ENCODE measurements at regions not wholly inside any gene's neighbourhood (a gene's known extent, or its start where the extent isn't known, plus 50 kb on each side); places are given as distances from the start of the nearest gene placed in this dataset.

DNA sequence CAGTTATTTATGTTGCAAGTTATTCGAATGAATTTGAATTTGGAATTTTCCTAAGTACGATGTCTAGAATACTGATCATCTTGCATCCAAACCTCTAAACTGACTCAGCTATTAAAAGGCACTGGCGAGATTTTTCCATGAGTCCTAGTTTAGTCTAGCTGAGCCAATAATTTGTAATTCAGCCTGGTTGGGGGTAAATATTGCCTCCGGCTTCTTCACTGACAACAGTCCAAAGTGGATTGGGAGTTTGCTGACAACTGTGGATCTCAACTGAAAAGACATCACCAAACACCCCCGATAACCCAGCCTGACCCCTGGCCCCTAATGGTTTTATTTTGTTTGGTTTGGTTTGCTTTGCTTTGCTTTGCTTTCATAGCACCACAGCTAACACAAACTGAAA, 189.8 kb upstream of the DAPK1 start:
- ChIA-PET CTCF (no interaction called here), POLR2A (no interaction called here)
- BruUV-seq (replicated peaks): no TSS peak
- Histone ChIP-seq H3K4me2 (ENCODE audit: insufficient read depth, low read length) (no peak overlapping the region), H3K9ac (replicated peaks; ENCODE audit: extremely low read depth, insufficient read depth, low read length) (no peak overlapping the region), H3K9me1 (replicated peaks; ENCODE audit: control insufficient read depth, extremely low read depth, insufficient read depth, low read length) (no peaks in the 10 kb centered on the region), H3K27me3 (ENCODE audit: control insufficient read depth in 2 of 2, insufficient read depth in 2 of 2, low read length in 2 of 2) (no peaks in the 10 kb centered on the region), H3K36me3 (ENCODE audit: control insufficient read depth in 2 of 2, extremely low read depth in 1 of 2, insufficient read depth in 2 of 2, low read length in 2 of 2) (no peaks in the 10 kb centered on the region), H3K4me1 (ENCODE audit: control insufficient read depth, extremely low read depth, insufficient read depth, low read length) (no peaks in the 10 kb centered on the region), H3K4me3 (replicated peaks in 1 of 3; ENCODE audit: insufficient read depth in 1 of 3, low read depth in 1 of 3, low read length in 3 of 3) (no peak overlapping the region), H3K79me2 (ENCODE audit: control insufficient read depth, insufficient read depth, low read length) (no peaks in the 10 kb centered on the region), H4K20me1 (replicated peaks; ENCODE audit: control insufficient read depth, extremely low read depth, insufficient read depth, low read length) (no peaks in the 10 kb centered on the region), H3K9me3 (replicated peaks; ENCODE audit: control insufficient read depth, insufficient read depth, low read length) (no peaks in the 10 kb centered on the region), H3K27ac (ENCODE audit: insufficient read depth, low read depth, low read length) (no peak overlapping the region), H2AFZ (ENCODE audit: low read depth, low read length) (no peak overlapping the region)
- intact Hi-C loops (cut with micrococcal nuclease): no loop called here
- no peak for FAIRE-seq
- dilution Hi-C loops (cut with MboI; ENCODE audit: extremely low pct_ligation_motif_present, low sequenced_read_pairs): no loop called here
- DNase-seq (ENCODE audit: low read depth, low spot score): no peak
- no peak for TF ChIP-seq EZH2 (IDR thresholded peaks at IDR 0.05; ENCODE audit: borderline replicate concordance, low read depth, low read length, severe bottlenecking)
- TF ChIP-seq POLR2A (IDR thresholded peaks at IDR 0.05; ENCODE audit: low read depth, low read length): no peak
- no peak for TF ChIP-seq FOS (IDR thresholded peaks at IDR 0.05; ENCODE audit: borderline replicate concordance, insufficient read depth, low read length)
- TF ChIP-seq, protein P1, sequence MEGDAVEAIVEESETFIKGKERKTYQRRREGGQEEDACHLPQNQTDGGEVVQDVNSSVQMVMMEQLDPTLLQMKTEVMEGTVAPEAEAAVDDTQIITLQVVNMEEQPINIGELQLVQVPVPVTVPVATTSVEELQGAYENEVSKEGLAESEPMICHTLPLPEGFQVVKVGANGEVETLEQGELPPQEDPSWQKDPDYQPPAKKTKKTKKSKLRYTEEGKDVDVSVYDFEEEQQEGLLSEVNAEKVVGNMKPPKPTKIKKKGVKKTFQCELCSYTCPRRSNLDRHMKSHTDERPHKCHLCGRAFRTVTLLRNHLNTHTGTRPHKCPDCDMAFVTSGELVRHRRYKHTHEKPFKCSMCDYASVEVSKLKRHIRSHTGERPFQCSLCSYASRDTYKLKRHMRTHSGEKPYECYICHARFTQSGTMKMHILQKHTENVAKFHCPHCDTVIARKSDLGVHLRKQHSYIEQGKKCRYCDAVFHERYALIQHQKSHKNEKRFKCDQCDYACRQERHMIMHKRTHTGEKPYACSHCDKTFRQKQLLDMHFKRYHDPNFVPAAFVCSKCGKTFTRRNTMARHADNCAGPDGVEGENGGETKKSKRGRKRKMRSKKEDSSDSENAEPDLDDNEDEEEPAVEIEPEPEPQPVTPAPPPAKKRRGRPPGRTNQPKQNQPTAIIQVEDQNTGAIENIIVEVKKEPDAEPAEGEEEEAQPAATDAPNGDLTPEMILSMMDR (IDR thresholded peaks at IDR 0.05; ENCODE audit: extremely low read depth in 1 of 2, insufficient read depth in 1 of 2, low read depth in 1 of 2, low read length in 2 of 2): no peak
- no peak for TF ChIP-seq GATA2 (IDR thresholded peaks at IDR 0.05; ENCODE audit: insufficient read depth, insufficient read length, low read depth, low read length)
- TF ChIP-seq JUN (IDR thresholded peaks at IDR 0.05; ENCODE audit: borderline replicate concordance, insufficient read depth, insufficient read length, low read depth): no peak
- TF ChIP-seq, protein P2, sequence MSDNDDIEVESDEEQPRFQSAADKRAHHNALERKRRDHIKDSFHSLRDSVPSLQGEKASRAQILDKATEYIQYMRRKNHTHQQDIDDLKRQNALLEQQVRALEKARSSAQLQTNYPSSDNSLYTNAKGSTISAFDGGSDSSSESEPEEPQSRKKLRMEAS (IDR thresholded peaks at IDR 0.05; ENCODE audit: insufficient read depth, insufficient read length): no peak
- no peak for TF ChIP-seq MYC (IDR thresholded peaks at IDR 0.05; ENCODE audit: low read depth, low read length)
- TF ChIP-seq POLR2AphosphoS5 (IDR thresholded peaks at IDR 0.05; ENCODE audit: insufficient read depth, low read depth, low read length): no peak

All from endothelial cell of umbilical vein (primary cell).